Activated CD8-positive, alpha-beta T cell treated with anti-CD3 and anti-CD28 coated beads for 36 hours (primary cell): ENCODE measurements at regions not wholly inside any gene's neighbourhood (a gene's known extent, or its start where the extent isn't known, plus 50 kb on each side); places are given as distances from the start of the nearest gene placed in this dataset.

Experiments used
- ATAC-seq: fragments of 200-7000 bp; cut with Tn5 transposase; one replicate; pipeline ENCODE4 v1.10.0; 2021; ENCODE audit warnings: mild to moderate bottlenecking, moderate library complexity
- CTCF ChIA-PET: fragments of 350-600 bp; sonication (Branson Sonifier 250); formaldehyde crosslinking; loops from one replicate; lab custom pipeline; 2021; ENCODE audit warnings: antibody characterized with exemption; lab: Charles Lee
- POLR2A ChIA-PET: fragments of 350-600 bp; sonication (Branson Sonifier 250); formaldehyde crosslinking; loops from one replicate; lab custom pipeline; 2021; ENCODE audit warnings: antibody characterized with exemption; lab: Charles Lee
- DNase-seq: peaks from one replicate; pipeline ENCODE4 v3.0.0-alpha.2; 2020
- H3K27ac Mint-ChIP-seq: one replicate; pipeline ENCODE4 v1.8.0; 2021; ENCODE audit warnings: mild to moderate bottlenecking, mixed read lengths
- H3K27me3 Mint-ChIP-seq: one replicate; pipeline ENCODE4 v1.8.0; 2021; ENCODE audit warnings: mixed read lengths
- H3K36me3 Mint-ChIP-seq: one replicate; pipeline ENCODE4 v1.8.0; 2021; ENCODE audit warnings: low read depth, mixed read lengths
- H3K4me1 Mint-ChIP-seq: one replicate; pipeline ENCODE4 v1.8.0; 2021; ENCODE audit warnings: low read depth, mixed read lengths
- H3K4me3 Mint-ChIP-seq: one replicate; pipeline ENCODE4 v1.8.0; 2021; ENCODE audit warnings: mild to moderate bottlenecking, moderate library complexity, mixed read lengths
- H3K9me3 Mint-ChIP-seq: one replicate; pipeline ENCODE4 v1.8.0; 2021; ENCODE audit warnings: mixed read lengths
- CTCF ChIP-seq: fragments of 200-600 bp; IDR thresholded peaks from one replicate; pipeline ENCODE4 v1.8.0; 2022; ENCODE audit warnings: antibody characterized with exemption, mild to moderate bottlenecking
- intact Hi-C: fragments of 100-400 bp; cut with micrococcal nuclease; formaldehyde crosslinking; loops from one replicate; pipeline ENCODE4 v1.10.0; 2022

- DNase-seq = no peak
- intact Hi-C loops = no loop called here
These were observed 1299.2 kb upstream of the SPRY2 start for GRCh38 chr13:81639984-81640582.

GRCh38 chr13:81637457-81637856 lies 1296.5 kb upstream of the SPRY2 start:
- H3K27me3 Mint-ChIP-seq = no peaks in the 10 kb centered on the region
- no peaks in the 10 kb centered on the region for H3K4me1 Mint-ChIP-seq
- peaks cover 3% of the 10 kb centered on the region for H3K9me3 Mint-ChIP-seq
- no peak for TF ChIP-seq CTCF
- ChIA-PET POLR2A (no interaction called here), CTCF (no interaction called here)
- DNase-seq (no peak), ATAC-seq (no peak)
- H3K36me3 Mint-ChIP-seq = no peaks in the 10 kb centered on the region
- no peak overlapping the region for H3K4me3 Mint-ChIP-seq
- intact Hi-C loops = no loop called here
- H3K27ac Mint-ChIP-seq = no peak overlapping the region

More at GRCh38 chr13:81639984-81640582, 1299.2 kb upstream of the SPRY2 start:
- ChIA-PET CTCF (interaction anchor here (0.8 kb wide), 1 partner anchor 1035 kb away, joined by 4 read pairs; no protein-coding TSS in a partner anchor), POLR2A (no interaction called here)
- H3K4me3 Mint-ChIP-seq = no peak overlapping the region
- H3K4me1 Mint-ChIP-seq = no peaks in the 10 kb centered on the region
- peaks cover 3% of the 10 kb centered on the region for H3K9me3 Mint-ChIP-seq
- no peak overlapping the region for H3K27ac Mint-ChIP-seq
- H3K27me3 Mint-ChIP-seq = no peaks in the 10 kb centered on the region
- H3K36me3 Mint-ChIP-seq = no peaks in the 10 kb centered on the region
- TF ChIP-seq CTCF = no peak
- ATAC-seq = no peak

- H3K4me1 Mint-ChIP-seq = no peaks in the 10 kb centered on the region
- CTCF ChIA-PET = no interaction called here
- no peak for ATAC-seq
- H3K36me3 Mint-ChIP-seq = no peaks in the 10 kb centered on the region
- no peak overlapping the region for H3K27ac Mint-ChIP-seq
- peaks cover 3% of the 10 kb centered on the region for H3K9me3 Mint-ChIP-seq
- intact Hi-C loops = no loop called here
- no peak overlapping the region for H3K4me3 Mint-ChIP-seq
- H3K27me3 Mint-ChIP-seq = no peaks in the 10 kb centered on the region
- TF ChIP-seq CTCF = no peak
- no peak for DNase-seq
- POLR2A ChIA-PET = no interaction called here
These were observed 1295.2 kb upstream of the SPRY2 start for GRCh38 chr13:81636120-81636519.

GRCh38 chr13:81615031-81615430 lies 1274.1 kb upstream of the SPRY2 start:
- POLR2A ChIA-PET = no interaction called here
- DNase-seq (no peak), ATAC-seq (no peak)
- intact Hi-C loops = no loop called here
- CTCF ChIA-PET = no interaction called here
- Mint-ChIP-seq H3K27me3 (no peaks in the 10 kb centered on the region), H3K27ac (no peak overlapping the region), H3K9me3 (peaks cover 6% of the 10 kb centered on the region), H3K4me3 (no peak overlapping the region), H3K4me1 (no peaks in the 10 kb centered on the region), H3K36me3 (no peaks in the 10 kb centered on the region)
- TF ChIP-seq CTCF = no peak

GRCh38 chr13:81610644-81611043 lies 1269.7 kb upstream of the SPRY2 start:
- Mint-ChIP-seq H3K9me3 (no peaks in the 10 kb centered on the region), H3K27ac (no peak overlapping the region)
- POLR2A ChIA-PET = no interaction called here

More at GRCh38 chr13:81610644-81611043, 1269.7 kb upstream of the SPRY2 start:
- intact Hi-C loops = no loop called here
- Mint-ChIP-seq H3K4me3 (no peak overlapping the region), H3K4me1 (no peaks in the 10 kb centered on the region), H3K27me3 (no peaks in the 10 kb centered on the region), H3K36me3 (no peaks in the 10 kb centered on the region)
- ATAC-seq (no peak), DNase-seq (no peak)
- CTCF ChIA-PET = no interaction called here
- TF ChIP-seq CTCF = no peak
